AG10803 (cell line): ENCODE measurements at regions not wholly inside any gene's neighbourhood (a gene's known extent, or its start where the extent isn't known, plus 50 kb on each side); places are given as distances from the start of the nearest gene placed in this dataset.

Experiments used
- DNase-seq: peaks from one replicate; pipeline ENCODE4 v3.0.0; 2010; ENCODE audit warnings: low read depth
- H3K4me3 ChIP-seq: 2 replicates; pipeline ENCODE4 v1.5.1; 2011; ENCODE audit warnings: mild to moderate bottlenecking, low read length, control low read depth
- TF ChIP-seq, protein P1 (sequence below): conservative IDR thresholded peaks from 2 replicates; pipeline ENCODE4 v1.5.1; 2011; ENCODE audit warnings: mild to moderate bottlenecking, low read length, control low read depth, inconsistent platforms

DNA sequence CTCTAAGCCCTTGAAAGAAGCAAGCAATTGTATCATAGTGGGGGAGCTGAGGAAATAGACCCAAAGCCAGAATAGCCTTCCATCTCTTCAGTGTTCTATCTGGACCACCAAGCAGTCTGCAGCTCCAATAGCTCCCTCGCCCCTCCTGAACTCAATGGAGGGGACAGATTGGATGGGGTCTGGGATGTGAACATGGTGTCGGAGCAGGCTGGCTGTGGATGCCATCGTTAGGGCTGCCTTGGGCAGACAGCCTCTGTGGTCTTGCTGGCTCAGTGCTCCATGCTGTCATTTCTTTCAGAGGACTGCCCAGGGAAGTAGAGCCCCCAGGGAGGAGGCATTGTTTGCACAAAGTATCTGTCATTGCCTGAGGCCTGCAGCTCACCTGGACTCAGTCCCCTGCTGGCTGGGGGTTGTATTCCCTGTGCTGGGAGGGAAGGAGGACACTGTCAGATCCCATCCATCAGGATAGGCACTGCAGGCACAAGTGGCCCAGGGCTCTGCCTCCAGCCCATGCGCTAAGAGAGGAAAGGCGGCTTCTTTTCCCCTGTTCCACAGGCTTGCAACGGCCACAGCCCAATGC, 537.7 kb downstream of the BUD13 start:
- H3K4me3 ChIP-seq = no peak overlapping the region
- DNase-seq = no peak
- TF ChIP-seq, protein P1, sequence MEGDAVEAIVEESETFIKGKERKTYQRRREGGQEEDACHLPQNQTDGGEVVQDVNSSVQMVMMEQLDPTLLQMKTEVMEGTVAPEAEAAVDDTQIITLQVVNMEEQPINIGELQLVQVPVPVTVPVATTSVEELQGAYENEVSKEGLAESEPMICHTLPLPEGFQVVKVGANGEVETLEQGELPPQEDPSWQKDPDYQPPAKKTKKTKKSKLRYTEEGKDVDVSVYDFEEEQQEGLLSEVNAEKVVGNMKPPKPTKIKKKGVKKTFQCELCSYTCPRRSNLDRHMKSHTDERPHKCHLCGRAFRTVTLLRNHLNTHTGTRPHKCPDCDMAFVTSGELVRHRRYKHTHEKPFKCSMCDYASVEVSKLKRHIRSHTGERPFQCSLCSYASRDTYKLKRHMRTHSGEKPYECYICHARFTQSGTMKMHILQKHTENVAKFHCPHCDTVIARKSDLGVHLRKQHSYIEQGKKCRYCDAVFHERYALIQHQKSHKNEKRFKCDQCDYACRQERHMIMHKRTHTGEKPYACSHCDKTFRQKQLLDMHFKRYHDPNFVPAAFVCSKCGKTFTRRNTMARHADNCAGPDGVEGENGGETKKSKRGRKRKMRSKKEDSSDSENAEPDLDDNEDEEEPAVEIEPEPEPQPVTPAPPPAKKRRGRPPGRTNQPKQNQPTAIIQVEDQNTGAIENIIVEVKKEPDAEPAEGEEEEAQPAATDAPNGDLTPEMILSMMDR = no peak

DNA sequence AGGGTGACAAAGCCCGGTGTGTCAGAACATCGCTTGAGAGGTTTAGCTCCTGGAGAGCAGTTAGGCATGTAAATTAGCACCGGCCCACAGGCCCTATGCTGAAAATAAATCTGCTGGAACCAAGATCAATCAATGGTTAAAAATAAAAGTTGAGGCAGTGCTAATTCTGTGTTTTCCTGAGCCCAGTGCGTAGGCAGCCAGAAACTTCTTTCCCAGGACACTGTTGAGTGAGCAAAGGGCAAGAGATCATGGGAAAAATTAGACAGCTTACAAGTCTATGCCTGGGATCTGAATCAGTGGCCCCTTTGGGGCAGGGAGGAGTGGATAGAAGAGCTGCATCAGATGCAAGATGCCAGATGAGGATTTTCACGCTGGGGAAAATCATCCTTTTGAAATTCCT, 539.2 kb downstream of the BUD13 start:
- TF ChIP-seq, protein P1 = no peak
- no peak overlapping the region for H3K4me3 ChIP-seq
- DNase-seq = no peak

DNA sequence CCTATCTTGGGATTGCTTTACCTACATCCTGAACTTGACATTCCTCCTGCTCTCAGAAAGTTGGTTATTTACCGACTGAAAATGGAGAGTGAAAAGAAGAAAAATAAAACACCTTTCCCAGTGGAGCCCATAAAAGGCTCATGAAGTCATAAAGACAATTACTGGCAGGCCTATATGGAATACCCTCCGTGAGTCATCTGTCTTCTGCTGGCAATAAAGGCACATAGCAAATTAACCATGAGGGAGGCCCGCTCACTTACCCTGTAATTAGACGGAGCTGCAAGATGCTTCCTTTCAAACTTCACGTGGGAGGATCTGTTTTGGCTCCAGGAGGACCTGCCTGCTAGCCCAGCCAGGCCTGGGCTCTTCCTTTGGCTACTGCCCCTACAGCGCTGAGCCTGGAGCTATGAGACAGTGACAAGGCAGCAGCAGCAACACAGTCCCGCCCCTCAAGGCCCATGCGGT, 540.4 kb downstream of the BUD13 start:
- TF ChIP-seq, protein P1 = no peak
- no peak for DNase-seq

DNA sequence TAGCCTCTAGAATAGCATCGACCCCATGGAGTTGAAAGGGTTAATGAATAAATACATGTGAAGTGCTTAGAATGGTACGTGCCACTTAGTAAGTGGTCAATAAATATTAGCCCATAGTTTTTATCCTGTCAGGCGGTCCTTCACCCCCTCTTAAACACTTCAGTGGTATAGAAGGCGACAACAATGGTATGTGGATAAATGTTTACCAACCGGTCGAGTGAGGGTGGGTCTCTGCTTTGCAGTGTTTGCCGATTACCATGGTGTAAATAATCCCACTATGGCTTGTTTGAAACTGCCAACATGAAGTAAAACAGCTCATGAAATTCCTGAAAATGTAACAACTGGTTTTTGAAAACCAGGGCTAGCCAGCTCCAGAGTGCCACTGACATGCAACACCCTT, 541.2 kb downstream of the BUD13 start:
- no peak for DNase-seq
- TF ChIP-seq, protein P1 = no peak
- H3K4me3 ChIP-seq = no peak overlapping the region

More for the DNA sequence above, 540.4 kb downstream of the BUD13 start:
- H3K4me3 ChIP-seq = no peak overlapping the region

DNA sequence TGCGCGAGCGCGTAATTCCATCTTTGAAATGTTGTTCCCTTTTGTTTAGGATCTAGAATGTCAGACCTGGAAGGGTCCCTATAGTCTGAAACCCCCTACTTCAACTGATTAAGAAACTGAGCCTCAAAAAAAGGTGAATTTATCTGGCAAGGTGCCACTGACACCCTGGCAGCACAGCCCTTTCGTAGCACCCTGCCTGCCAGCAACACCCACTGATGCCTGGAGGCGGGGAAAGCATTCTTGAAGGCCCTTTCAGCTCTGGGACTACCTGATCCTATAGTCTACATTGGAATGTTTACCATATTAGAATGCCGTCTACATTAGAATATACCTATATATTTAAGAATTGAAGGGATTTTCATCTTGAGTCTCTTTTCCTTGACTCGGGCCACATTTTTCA, 542.3 kb downstream of the BUD13 start:
- TF ChIP-seq, protein P1 = no peak
- no peak overlapping the region for H3K4me3 ChIP-seq
- no peak for DNase-seq

DNA sequence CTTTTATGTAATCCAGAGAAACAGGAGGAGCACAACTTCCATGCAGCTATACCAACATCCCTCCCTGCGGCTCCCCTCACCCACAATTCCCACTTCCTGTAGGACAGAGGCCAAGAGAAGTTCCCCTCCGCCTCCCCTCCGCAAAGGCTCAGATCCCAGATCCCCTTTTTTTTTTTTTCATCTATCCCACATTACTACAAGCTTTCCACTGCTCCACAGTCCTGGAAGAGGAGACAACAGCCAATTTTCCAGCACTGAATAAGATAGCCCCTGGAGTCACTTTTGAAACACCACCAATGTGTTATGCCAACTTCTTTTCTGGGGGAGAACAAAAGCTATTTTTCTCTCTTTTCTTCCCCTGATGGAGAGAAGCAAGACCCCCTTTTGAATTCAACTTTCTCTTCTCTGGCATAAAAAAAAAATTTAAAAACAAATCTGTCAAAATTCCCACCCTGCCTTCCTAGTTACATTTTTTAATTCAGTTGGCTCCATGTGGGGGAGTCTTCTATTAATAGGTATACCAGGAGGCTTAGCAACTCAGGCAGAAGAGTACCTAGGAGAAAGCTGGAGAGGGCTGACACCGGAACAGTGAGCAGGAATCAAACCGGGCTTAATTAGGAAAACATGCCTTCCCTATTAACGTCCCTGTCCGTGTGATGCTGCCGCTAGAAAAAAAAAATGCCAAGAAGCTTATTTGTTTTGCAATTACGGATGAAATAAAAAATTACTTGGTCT, 543.4 kb downstream of the BUD13 start:
- H3K4me3 ChIP-seq = no peak overlapping the region
- TF ChIP-seq, protein P1 = no peak

DNA sequence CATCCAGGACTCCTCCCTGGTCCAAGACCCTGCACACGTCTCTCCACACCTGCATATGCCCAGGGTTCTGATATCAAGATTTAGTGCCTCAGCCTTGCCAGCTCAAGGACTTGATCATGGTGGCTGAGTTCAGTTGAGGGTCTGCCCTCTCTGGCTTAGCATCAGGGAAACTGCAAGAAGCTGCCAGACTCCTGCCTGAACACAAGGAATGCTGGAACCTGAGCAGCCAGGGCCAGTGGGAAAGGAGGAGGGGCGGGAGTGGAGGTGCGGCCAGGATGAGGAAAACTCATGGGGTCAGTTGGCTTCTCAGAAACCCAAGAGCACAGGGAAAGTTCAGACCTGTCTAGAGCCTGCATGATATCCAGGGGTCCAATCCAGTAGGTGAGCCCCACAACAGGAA, 546.1 kb downstream of the BUD13 start:
- no peak overlapping the region for H3K4me3 ChIP-seq
- TF ChIP-seq, protein P1 = no peak
- DNase-seq = no peak

More for the DNA sequence above, 543.4 kb downstream of the BUD13 start:
- no peak for DNase-seq
